DOHH2 (cell line): ENCODE measurements at regions not wholly inside any gene's neighbourhood (a gene's known extent, or its start where the extent isn't known, plus 50 kb on each side); places are given as distances from the start of the nearest gene placed in this dataset.

ENCODE experiments used
- H3F3A ChIP-seq: fragments of 200-600 bp; sonication (generic), shearing (Covaris generic); 2 replicates; pipeline ENCODE4 v1.6.0; 2016; ENCODE audit warnings: antibody characterized with exemption, mild to moderate bottlenecking; ENCODE audit not compliant: control insufficient read depth, insufficient read depth
- H3K27ac ChIP-seq: fragments of 200-600 bp; sonication (generic); 2 replicates; pipeline ENCODE4 v1.5.1; 2014; ENCODE audit warnings: low read depth, mild to moderate bottlenecking, low read length, moderate library complexity
- H3K27me3 ChIP-seq: fragments of 200-600 bp; sonication (generic); 2 replicates; pipeline ENCODE4 v1.6.1; 2014; ENCODE audit warnings: mild to moderate bottlenecking, low read length, mixed read lengths; ENCODE audit not compliant: control insufficient read depth
- H3K36me3 ChIP-seq: fragments of 200-600 bp; sonication (generic); 2 replicates; pipeline ENCODE4 v1.6.1; 2014; ENCODE audit warnings: mild to moderate bottlenecking, low read length, moderate library complexity, mixed read lengths; ENCODE audit not compliant: control insufficient read depth
- H3K4me1 ChIP-seq: fragments of 200-600 bp; sonication (generic); 2 replicates; pipeline ENCODE4 v1.6.1; 2014; ENCODE audit warnings: mild to moderate bottlenecking, low read length, mixed read lengths; ENCODE audit not compliant: control insufficient read depth
- H3K4me2 ChIP-seq: fragments of 200-600 bp; sonication (generic); 2 replicates; pipeline ENCODE4 v1.6.0; 2014; ENCODE audit warnings: mild to moderate bottlenecking, low read length, moderate library complexity
- H3K4me3 ChIP-seq: fragments of 200-600 bp; sonication (generic); 2 replicates; pipeline ENCODE4 v1.5.1; 2014; ENCODE audit warnings: mild to moderate bottlenecking, low read length, mixed read lengths
- H3K79me2 ChIP-seq: fragments of 200-600 bp; sonication (generic); 2 replicates; pipeline ENCODE4 v1.6.1; 2014; ENCODE audit warnings: mild to moderate bottlenecking, low read length, mixed read lengths; ENCODE audit not compliant: control insufficient read depth
- H3K9me2 ChIP-seq: fragments of 200-600 bp; sonication (generic); replicated peaks from 2 replicates; pipeline ENCODE4 v1.6.1; 2014; ENCODE audit warnings: mild to moderate bottlenecking, low read length, mixed read lengths; ENCODE audit not compliant: control insufficient read depth
- H3K9me3 ChIP-seq: fragments of 200-600 bp; sonication (generic); 2 replicates; pipeline ENCODE4 v1.6.1; 2014; ENCODE audit warnings: antibody characterized with exemption, low read length, mixed read lengths; ENCODE audit not compliant: control insufficient read depth, insufficient read depth
- H4K20me1 ChIP-seq: fragments of 200-600 bp; sonication (generic); 2 replicates; pipeline ENCODE4 v1.6.0; 2014; ENCODE audit warnings: low read depth, mild to moderate bottlenecking, antibody characterized with exemption, low read length, moderate library complexity; ENCODE audit not compliant: control insufficient read depth, insufficient read depth
- EZH2phosphoT487 ChIP-seq: fragments of 200-600 bp; sonication (generic); IDR thresholded peaks from 2 replicates; pipeline ENCODE4 v1.6.1; 2017; ENCODE audit warnings: borderline replicate concordance, mild to moderate bottlenecking, antibody characterized with exemption, low read length, moderate library complexity, mixed read lengths
- TF ChIP-seq, protein P1 (sequence below): fragments of 200-600 bp; sonication (generic); IDR thresholded peaks from one replicate; pipeline ENCODE4 v1.5.1; 2014; ENCODE audit warnings: antibody characterized with exemption, mild to moderate bottlenecking, low read depth, low read length; ENCODE audit not compliant: poor library complexity, severe bottlenecking

DNA sequence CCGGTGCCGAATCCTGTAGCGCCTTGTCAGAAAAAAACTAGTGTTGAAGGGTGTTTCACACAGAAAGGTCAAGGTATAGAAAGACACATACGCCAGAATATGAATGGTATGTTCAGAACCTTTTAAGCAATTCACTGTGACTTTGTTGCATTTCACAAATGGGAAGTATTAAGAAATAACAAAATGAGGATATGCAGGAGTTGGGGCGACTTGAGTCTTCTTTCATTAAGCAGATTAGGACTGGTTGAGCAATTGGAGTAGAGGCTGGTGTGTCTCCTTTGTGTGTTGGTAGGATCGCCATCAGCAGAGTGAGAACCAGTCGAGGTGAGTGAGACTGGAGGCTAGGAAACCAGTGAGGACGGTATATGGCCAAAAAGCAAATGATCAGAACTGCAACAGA, 1454.5 kb upstream of the TENM3 start:
- Histone ChIP-seq H3K4me3 (no peak overlapping the region), H3F3A (no peaks in the 10 kb centered on the region), H4K20me1 (no peaks in the 10 kb centered on the region), H3K79me2 (no peaks in the 10 kb centered on the region), H3K9me3 (peaks cover 3% of the 10 kb centered on the region; the same call in 1 of the 2 replicates), H3K36me3 (no peaks in the 10 kb centered on the region), H3K27me3 (no peaks in the 10 kb centered on the region), H3K4me1 (no peaks in the 10 kb centered on the region), H3K9me2 (no peaks in the 10 kb centered on the region), H3K4me2 (no peak overlapping the region), H3K27ac (no peak overlapping the region)
- no peak for TF ChIP-seq EZH2phosphoT487
- TF ChIP-seq, protein P1, sequence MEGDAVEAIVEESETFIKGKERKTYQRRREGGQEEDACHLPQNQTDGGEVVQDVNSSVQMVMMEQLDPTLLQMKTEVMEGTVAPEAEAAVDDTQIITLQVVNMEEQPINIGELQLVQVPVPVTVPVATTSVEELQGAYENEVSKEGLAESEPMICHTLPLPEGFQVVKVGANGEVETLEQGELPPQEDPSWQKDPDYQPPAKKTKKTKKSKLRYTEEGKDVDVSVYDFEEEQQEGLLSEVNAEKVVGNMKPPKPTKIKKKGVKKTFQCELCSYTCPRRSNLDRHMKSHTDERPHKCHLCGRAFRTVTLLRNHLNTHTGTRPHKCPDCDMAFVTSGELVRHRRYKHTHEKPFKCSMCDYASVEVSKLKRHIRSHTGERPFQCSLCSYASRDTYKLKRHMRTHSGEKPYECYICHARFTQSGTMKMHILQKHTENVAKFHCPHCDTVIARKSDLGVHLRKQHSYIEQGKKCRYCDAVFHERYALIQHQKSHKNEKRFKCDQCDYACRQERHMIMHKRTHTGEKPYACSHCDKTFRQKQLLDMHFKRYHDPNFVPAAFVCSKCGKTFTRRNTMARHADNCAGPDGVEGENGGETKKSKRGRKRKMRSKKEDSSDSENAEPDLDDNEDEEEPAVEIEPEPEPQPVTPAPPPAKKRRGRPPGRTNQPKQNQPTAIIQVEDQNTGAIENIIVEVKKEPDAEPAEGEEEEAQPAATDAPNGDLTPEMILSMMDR: no peak

DNA sequence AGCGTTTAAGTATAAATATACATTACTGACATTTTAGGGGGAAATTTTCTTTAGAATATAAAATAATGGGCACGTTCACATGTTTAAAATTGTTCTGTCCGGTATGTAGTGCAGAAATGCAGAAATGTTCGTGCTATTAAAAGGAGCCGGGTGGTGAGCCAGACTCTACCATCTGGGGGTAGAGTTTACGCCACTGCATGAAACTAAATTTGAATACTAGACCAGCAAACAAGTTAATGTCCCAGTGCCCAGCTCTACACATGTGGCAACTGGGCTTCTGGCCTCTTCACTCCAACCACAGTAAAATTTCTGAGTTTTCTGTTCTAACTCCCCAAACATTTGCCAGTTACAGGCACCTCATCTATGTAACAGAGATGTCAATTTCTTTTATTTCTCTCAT, 1453.3 kb upstream of the TENM3 start:
- Histone ChIP-seq H3K27me3 (no peaks in the 10 kb centered on the region), H3K27ac (no peak overlapping the region), H3K4me3 (no peak overlapping the region), H3K9me3 (peaks cover 2% of the 10 kb centered on the region; the same call in 1 of the 2 replicates), H3K79me2 (no peaks in the 10 kb centered on the region), H4K20me1 (no peaks in the 10 kb centered on the region), H3K36me3 (no peaks in the 10 kb centered on the region), H3K4me1 (no peaks in the 10 kb centered on the region), H3K9me2 (no peaks in the 10 kb centered on the region), H3K4me2 (no peak overlapping the region), H3F3A (no peaks in the 10 kb centered on the region)
- TF ChIP-seq, protein P1: no peak
- TF ChIP-seq EZH2phosphoT487: no peak

DNA sequence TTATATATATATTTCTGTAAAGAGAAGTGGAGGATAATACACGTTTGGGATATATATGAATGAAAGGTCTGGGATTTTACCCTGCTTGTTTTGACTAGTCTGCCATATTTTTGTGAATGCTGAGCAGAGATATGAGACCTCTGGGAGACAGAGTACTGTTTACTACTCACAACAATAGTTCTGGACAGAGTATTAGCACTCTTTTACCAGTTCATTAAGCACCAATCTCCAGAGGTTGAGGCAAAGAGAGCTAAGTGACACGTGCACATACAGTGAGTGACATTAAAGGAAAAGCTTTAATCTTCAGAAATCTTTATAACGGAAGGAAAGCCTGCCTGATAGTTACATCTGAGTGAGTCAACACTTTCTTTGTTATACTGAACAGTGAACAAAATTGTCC, 1452.7 kb upstream of the TENM3 start:
- Histone ChIP-seq H3K9me3 (no peaks in the 10 kb centered on the region), H3K4me2 (no peak overlapping the region), H3K4me3 (no peak overlapping the region), H3K27ac (no peak overlapping the region), H3K4me1 (no peaks in the 10 kb centered on the region), H3K27me3 (no peaks in the 10 kb centered on the region), H3K9me2 (no peaks in the 10 kb centered on the region), H4K20me1 (no peaks in the 10 kb centered on the region), H3K36me3 (no peaks in the 10 kb centered on the region), H3K79me2 (no peaks in the 10 kb centered on the region), H3F3A (no peaks in the 10 kb centered on the region)
- TF ChIP-seq, protein P1: no peak
- no peak for TF ChIP-seq EZH2phosphoT487

DNA sequence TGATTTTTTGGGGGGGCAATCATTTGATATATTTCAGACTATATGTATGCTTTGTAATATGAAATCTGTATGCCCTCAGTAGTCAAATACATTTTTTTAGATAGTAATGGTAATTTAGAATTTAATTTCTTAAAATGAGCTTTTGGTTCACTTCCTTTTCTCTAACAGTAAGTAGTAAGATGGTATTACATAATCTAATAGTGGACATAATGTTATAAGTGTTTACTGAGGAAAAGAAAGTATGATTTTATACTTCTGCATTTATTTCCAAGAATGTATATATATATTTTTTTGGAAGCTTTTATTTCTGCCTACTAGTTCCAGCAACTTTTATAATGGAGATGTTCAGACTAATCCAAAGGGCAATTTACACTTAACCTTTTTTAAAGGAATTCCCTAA, 1450.7 kb upstream of the TENM3 start:
- Histone ChIP-seq H3K4me1 (no peaks in the 10 kb centered on the region), H3F3A (no peaks in the 10 kb centered on the region), H3K9me2 (no peaks in the 10 kb centered on the region), H3K4me3 (no peak overlapping the region), H3K79me2 (no peaks in the 10 kb centered on the region), H4K20me1 (no peaks in the 10 kb centered on the region), H3K27me3 (no peaks in the 10 kb centered on the region), H3K4me2 (no peak overlapping the region), H3K36me3 (no peaks in the 10 kb centered on the region), H3K27ac (no peak overlapping the region), H3K9me3 (no peaks in the 10 kb centered on the region)
- no peak for TF ChIP-seq EZH2phosphoT487
- TF ChIP-seq, protein P1: no peak
